ENCODE measurements at regions not wholly inside any gene's neighbourhood (a gene's known extent, or its start where the extent isn't known, plus 50 kb on each side); places are given as distances from the start of the nearest gene placed in this dataset.

- TF ChIP-seq CTCF (IDR thresholded peaks at IDR 0.05; ENCODE audit: low read depth, low read length) (no peak), POLR2A (IDR thresholded peaks at IDR 0.05; ENCODE audit: extremely low read depth, insufficient read length) (no peak)
Observed at GRCh38 chr12:127150028-127150427, 1116.9 kb upstream of the TMEM132C start.
